Inflammatory macrophage treated with lipopolysaccharide for 1 hour (primary cell): ENCODE measurements at regions not wholly inside any gene's neighbourhood (a gene's known extent, or its start where the extent isn't known, plus 50 kb on each side); places are given as distances from the start of the nearest gene placed in this dataset.
"Not testable (repeated sequence)": the region's sequence is repeated elsewhere in the genome, so short reads cannot be mapped to it uniquely, and the experiment has no call there.

Experiments
- DNase-seq, 2 donors: peaks; one replicate each; pipeline ENCODE4 v3.0.0-alpha.2; 2020 to 2022

- not testable (repeated sequence) for DNase-seq
Measured at GRCh38 chr1:239106689-239107088, 279.7 kb upstream of the CHRM3 start.

- peak; percentile 8 to 9 for DNase-seq
Measured at GRCh38 chr1:239098400-239099037, 287.8 kb upstream of the CHRM3 start.

DNA sequence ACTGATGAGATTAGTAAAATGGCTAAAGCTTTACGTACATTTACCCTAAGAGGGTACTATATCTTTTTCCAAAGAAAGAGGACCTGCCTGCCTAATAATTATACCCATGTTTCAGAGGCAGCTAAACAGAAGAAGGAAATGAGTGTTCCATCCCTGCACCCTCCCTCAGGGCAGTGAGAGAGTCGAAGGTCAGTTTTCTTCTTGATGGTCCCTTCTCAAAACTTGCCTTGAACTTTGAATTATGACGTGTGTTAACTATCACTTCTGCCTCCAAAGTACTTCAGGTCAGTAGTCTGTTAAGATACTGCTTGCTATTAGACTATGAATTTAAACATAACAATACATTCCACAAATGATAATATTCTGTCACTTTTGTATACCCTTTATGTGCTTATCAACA, 294.8 kb upstream of the CHRM3 start:
- no peak for DNase-seq

DNA sequence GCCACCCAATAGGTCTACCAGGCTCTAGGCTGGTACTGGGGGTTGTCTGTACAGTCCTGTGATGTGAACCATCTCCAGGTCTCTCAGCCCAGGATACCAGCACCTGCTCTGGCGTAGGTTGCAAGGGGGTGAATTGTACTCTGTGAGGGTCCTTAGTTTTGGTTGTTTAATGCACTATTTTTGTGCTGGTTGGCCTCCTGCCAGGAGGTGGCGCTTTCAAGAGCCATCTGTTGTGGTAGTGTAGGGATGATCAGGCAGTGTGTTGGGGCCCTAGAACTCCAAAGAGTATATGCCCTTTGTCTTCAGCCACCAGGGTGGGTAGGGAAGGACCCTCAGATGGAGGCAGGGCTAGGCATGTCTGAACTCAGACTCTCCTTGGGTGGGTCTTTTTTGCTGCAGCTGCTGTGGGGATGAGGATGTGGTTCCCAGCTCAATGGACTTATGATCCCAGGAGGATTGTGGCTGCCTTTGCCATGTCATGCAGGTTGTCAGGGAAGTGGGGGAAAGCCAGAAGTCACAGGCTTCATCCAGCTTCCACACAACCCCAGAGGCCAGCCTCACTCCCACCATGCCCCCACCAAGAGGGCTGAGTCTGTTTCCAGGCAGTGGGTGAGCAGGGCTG, 301.8 kb upstream of the CHRM3 start:
- no peak for DNase-seq

DNA sequence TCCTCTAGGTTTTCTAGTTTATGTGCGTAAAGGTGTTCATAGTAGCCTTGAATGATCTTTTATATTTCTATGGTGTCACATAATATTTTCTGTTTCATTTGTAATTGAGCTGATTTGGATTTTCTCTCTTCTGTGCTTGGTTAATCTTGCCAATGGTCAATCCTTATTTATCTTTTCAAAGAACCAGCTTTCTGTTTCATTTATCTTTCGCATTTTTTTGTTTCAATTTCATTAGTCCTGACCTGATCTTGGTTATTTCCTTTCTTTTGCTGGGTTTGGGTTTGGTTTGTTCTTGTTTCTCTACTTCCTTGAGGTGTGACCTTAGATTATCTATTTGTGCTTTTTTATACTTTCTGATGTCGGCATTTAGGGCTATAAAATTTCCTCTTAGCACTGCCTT, 304.4 kb upstream of the CHRM3 start:
- not testable (repeated sequence) for DNase-seq

DNA sequence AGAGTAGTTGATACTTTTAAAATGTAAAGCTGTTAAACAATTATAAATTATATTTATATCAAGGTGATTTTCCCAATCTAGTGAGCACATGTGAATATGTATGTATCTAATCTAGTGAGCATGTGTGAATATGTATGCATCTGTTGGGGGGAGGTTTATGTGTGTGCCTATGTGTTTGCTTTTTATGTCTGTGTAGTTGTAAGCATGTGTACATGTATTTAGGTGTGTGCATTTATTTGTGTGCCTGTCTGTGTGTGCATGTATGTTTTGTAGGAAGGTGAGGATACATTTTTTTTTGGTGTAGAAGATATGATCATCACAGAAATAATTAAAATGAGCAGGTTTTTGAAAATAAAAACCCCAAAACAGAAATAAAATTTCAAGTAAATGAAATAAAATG, 318.9 kb upstream of the CHRM3 start:
- DNase-seq: no peak

DNA sequence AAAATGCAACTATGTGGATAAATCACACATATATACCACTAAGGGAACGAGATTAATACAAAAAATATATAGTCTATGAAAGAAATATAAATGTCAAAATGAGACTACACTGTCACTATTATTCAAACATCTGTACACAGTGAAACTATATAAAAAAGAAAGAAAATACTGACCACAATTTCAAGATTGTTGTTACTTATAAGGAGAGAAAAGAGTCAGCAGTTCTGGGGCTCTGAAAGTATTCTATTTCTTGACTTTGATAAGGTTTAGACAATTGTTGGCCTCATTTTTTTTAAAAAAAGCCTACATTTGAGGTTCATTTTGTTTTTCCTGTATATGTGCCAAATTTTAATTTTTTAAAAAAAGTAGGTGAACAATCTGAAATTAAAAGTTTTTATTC, 319.3 kb upstream of the CHRM3 start:
- no peak for DNase-seq

DNA sequence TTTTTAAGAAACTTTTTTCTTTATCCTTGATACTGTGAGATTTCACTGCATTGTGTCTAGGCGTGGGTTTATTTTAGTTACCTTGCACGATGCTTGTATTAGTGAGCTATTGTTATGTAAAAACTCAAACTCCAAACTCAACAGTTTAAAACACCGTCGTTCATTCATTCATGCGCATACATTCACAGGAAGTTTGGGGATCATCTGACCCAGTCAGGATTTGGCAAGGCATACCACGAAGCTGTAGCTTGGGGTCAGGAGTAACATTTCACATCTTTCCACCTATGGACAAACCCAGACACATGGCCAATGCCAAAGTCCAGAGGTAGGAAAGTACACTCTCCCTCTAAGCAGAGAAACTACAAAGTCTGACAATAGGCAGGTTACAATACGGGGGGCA, 324.6 kb upstream of the CHRM3 start:
- DNase-seq: no peak

DNA sequence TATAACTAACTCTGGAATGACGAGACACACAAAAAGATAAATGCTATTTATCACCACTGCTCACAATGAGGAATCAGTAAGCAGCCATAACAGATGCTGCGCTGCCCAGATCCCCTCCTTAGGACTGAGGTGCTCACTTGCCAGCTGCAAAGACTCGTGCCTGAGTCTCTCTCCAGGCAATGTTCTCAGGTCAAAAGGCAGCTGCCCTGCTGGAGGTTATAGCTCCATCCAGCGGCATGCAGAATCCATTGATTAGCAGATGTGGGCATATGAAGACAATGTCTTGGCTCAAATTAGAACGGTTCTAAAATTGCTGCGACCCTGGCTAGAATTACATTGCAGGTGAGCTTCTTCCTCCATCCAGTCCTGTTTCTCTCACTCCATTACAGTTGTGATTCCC, 328.2 kb upstream of the CHRM3 start:
- no peak for DNase-seq

DNA sequence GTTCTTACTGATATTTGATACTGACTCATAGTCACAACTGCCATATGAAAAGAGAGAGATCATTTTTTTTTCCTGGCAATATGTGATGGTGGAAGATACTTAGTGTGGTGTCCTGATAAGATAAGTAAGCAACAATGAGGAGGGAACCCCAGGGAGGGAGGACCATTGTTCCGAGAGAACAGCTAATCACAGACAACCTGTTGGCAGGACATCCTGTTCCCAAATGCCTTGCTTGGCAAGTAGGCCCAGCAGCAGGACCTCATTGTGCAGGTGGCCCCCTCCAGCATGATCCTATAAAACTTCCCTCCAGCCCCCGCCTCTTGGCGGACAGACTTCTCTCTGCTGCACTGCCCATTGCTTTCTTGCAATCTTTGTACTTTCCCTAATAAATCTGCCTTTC, 329.4 kb upstream of the CHRM3 start:
- DNase-seq: no peak

DNA sequence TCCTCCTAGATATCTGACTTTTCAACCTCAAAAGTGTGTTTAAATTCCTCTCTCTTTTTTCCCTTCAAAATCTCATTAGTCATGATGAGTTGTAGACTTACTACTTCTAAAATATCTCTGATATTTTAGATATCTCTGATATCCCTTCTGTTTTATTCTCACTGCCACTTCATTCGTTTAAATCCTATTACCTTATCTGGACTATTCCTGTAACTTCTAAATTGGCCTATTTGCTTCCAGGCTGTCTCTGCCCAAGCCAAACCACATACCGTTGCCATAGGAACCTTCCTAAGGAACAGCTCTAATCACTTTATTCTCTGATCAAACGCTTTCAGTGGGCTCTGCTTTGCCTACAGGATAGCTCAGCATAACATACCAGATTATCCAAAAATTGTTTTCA, 333.1 kb upstream of the CHRM3 start:
- no peak for DNase-seq

- no peak for DNase-seq
Measured at GRCh38 chr1:239049571-239049970, 336.8 kb upstream of the CHRM3 start.

DNA sequence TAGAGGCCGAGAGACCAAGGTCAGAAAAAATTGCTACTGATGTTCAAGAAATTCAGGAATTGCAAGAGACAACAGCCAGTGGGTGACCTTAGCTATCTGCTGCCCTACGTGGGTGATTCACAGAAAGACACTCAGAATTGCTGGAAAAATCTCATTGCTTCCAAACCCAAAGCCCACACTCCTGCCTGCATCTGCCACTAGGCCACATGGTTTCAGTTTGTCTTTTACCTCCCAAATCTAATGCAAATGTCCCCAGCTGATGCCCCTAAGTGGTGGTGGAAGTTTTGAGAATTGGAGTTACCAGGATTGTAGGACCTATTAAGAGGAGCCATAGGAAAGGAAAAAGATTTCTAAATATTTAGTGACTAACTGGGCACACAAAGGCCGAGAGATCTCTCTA, 341.5 kb upstream of the CHRM3 start:
- no peak for DNase-seq

- DNase-seq: no peak
Measured at GRCh38 chr1:239040523-239040922, 345.8 kb upstream of the CHRM3 start.

DNA sequence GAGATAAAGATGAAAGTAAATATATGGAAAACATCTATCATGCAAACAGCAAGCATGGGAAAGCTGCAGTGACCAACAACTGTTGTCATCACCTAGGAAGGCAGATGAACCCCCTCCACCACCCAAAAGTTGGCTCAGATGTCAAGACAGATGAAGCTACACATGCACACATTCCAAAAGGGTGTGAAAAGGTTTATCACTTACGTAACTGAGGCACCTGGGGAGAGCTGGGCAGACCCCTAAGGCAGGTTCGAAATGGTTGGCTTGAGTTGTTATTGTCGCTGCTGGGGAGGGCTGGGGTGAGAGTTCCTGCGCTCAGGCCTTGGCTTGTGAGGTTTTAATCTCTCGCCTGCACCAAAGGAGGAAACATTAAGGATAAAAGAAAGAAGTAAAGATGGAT, 355.1 kb upstream of the CHRM3 start:
- DNase-seq: no peak

DNA sequence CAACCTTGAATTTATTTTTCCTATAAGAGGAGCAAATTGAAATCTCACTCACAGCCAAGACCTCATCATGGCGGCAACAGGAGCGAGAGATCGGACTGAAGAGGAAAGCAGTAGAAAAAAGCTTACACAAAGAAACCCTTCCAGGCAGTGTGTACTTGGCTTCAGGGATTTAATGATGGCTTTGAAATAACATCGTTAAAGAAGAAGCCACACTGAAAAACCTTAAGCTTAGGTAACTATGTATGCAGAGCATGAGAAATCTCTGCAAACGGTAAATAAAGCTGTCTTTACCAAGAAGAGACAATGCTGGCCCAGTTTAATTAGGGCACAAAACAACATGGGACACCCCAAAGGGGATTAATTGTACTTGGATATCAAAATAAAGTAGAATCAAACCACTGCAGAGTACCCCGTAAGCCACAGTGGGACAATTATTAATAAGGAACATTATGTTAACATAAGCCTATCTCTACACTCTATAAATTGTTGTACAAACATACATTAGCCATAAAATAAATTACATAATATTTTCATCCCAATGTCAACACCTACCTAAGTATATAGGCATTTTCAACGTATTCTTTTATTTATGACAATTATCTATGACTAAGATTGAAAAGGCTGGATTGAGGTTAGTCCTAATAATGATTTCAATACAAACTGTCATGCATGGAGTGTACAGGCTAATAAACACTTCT, 360.2 kb upstream of the CHRM3 start:
- no peak for DNase-seq

DNA sequence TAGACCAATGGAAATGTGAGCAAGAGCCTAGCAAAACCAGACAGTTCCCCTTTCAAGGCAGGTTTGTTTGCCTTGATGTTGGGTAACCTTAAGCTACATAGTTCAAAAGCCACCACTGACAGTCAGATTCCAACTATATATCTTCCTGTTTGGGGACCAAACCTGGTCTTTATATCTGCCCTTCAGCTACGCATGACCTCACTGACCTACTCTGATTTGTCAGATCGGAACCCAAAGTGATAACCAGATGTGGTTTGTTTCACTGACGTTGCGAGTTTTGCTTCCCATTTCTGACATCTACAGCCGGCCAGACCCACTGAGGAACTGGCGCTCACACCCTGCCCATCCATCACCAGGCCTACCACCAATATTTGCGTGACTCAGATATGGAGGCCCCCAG, 361.1 kb upstream of the CHRM3 start:
- DNase-seq: no peak

DNA sequence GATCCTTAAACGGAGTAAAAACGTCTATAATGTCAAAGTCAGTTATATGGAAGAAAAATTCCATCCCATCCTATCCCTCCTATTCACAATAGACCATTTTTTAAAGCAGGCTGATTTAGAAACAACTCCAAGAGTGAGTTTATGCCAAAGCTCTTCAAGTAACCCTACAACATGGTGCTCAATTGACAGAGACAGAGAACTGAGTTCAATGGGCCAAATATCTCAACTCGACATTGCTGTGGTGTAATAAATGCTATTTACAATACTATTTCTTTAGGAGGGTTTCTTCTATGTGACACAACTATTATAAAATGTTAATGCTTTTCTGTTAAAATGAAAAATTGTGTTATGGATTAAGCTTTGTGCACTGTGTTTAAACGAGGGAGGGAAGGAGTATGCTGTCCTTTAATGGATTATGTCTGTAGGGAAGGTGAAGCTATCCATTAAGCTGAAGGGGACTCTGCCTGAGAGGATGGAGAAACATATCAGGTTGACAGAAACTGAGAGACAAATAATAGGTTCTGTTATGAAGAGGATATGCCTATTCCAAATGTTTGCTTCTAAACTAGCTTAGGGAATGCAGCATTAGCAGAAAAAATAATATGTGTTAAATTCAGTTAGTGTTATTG, 362.5 kb upstream of the CHRM3 start:
- no peak for DNase-seq

DNA sequence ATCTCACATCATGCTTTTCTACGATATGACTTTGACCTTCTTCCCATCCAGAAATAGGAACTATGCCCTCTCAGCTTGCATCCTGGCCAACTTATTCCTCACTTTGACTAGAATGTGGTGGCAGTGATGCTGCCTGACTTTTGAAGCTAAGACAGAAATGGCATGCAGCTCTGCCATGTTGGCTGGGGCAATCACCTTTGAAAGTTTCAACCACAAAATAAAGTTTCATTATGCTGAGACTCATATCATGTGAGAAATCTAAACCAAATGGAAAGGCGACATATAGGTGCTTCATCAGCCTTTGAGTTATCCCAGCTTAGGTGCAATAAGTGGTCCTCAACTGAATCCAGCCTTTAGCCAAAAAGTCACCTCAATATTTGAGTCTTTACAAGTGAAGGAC, 370.0 kb upstream of the CHRM3 start:
- no peak for DNase-seq

GRCh38 chr1:239011382-239011781, 375.0 kb upstream of the CHRM3 start:
- DNase-seq: no peak

DNA sequence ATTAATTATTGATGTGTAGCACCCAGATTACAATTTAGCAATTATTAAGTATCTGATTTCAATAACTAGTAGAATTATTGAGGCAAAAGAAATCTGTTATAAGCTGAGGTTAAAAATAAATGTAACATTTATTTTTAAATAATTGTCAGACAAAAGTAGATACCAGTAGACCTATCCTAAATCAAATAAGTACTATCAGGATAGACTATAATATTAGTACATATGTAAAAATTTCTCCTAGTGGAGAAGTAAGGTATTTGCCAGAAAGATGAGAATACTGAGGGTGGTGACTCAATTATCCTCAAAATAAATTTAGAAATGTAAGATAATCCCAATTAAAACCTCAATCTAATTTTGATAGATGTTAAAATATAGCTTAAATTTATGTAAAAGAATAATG, 377.8 kb upstream of the CHRM3 start:
- DNase-seq: no peak

- no peak for DNase-seq
Measured at GRCh38 chr1:239006276-239006675, 380.1 kb upstream of the CHRM3 start.

GRCh38 chr1:238999944-239000343, 386.4 kb upstream of the CHRM3 start:
- DNase-seq: no peak

DNA sequence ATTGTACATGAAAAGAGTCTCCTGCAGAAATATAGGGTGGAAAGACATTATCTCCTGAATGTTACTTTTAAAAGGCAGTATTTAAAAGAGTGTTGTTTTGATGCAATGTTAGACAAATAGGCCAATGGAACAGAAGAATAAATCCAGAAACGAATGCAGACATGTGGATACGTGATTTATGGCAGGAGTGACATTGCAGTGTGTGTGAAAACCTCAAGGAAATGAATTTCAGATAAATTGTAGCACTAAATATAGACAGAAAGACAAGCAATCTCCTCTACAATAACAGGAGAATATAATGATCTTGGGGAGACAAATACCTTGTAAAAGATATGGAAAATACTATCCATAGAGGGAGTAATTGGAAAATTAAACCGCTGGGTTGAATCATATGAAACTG, 387.8 kb upstream of the CHRM3 start:
- DNase-seq: no peak
